ENCODE measurements at regions not wholly inside any gene's neighbourhood (a gene's known extent, or its start where the extent isn't known, plus 50 kb on each side); places are given as distances from the start of the nearest gene placed in this dataset.

DNA sequence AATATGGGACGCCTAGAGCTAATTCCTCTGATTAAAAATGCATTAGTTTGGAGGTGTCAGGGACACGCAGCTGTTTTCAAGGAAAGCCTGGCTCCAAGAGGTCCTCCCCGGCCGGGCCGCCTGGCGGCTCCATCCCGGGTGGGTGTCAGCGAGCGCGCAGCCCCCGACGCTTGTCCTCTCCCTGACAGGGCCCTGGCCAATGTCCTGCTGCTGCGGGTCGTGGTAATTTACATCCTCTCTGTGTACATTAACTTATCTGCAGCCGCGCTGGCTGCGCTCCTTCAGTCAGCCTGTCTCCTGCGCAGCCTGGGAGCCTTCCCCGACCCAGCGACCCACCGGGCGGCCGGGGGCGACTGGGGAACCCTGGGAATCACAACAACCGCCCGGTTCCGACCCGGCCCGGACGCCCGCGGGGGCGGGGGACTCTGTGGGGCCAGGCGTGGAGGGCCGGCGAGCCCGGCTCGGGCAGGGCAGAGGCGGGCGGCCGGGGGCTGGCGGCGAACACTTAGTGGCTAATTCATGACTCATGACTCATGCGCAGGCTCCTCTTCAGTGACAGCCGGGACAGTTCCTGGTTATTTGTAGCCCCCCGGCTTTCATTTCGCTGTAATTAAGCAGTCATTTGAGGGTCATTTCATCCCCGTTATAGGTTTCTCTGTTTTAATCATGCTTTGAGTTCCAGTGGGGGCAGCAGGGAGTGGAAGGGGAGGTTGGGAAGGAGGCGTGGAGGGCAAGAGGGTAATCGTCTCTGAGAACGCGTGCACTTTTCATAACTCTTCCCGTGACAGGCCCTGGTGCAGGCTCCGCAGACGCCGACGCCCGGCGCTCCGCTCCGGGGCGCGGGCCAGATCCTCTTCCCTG is 141.9 kb upstream of the CTAGE1 start:
- peak; percentile 68 for TF ChIP-seq POLR2AphosphoS5 (IDR thresholded peaks at IDR 0.05; ENCODE audit: low read depth, low read length)
- TF ChIP-seq, protein P1, sequence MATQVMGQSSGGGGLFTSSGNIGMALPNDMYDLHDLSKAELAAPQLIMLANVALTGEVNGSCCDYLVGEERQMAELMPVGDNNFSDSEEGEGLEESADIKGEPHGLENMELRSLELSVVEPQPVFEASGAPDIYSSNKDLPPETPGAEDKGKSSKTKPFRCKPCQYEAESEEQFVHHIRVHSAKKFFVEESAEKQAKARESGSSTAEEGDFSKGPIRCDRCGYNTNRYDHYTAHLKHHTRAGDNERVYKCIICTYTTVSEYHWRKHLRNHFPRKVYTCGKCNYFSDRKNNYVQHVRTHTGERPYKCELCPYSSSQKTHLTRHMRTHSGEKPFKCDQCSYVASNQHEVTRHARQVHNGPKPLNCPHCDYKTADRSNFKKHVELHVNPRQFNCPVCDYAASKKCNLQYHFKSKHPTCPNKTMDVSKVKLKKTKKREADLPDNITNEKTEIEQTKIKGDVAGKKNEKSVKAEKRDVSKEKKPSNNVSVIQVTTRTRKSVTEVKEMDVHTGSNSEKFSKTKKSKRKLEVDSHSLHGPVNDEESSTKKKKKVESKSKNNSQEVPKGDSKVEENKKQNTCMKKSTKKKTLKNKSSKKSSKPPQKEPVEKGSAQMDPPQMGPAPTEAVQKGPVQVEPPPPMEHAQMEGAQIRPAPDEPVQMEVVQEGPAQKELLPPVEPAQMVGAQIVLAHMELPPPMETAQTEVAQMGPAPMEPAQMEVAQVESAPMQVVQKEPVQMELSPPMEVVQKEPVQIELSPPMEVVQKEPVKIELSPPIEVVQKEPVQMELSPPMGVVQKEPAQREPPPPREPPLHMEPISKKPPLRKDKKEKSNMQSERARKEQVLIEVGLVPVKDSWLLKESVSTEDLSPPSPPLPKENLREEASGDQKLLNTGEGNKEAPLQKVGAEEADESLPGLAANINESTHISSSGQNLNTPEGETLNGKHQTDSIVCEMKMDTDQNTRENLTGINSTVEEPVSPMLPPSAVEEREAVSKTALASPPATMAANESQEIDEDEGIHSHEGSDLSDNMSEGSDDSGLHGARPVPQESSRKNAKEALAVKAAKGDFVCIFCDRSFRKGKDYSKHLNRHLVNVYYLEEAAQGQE (IDR thresholded peaks at IDR 0.05; ENCODE audit: insufficient read depth in 1 of 2, low read depth in 2 of 2, low read length in 2 of 2): no peak; a peak in 1 of 4 replicates
